Hepatocyte (in vitro differentiated cells): ENCODE measurements at regions not wholly inside any gene's neighbourhood (a gene's known extent, or its start where the extent isn't known, plus 50 kb on each side); places are given as distances from the start of the nearest gene placed in this dataset.

Experiments
- CTCF ChIP-seq: fragments of 200-600 bp; sonication (generic); IDR thresholded peaks from 2 replicates; pipeline ENCODE4 v1.5.1; 2016; ENCODE audit warnings: antibody characterized with exemption, mild to moderate bottlenecking; ENCODE audit not compliant: poor library complexity
- EZH2 ChIP-seq: fragments of 200-600 bp; sonication (generic); IDR thresholded peaks from 2 replicates; pipeline ENCODE4 v1.6.1; 2016; ENCODE audit warnings: antibody characterized with exemption, mild to moderate bottlenecking, borderline replicate concordance

GRCh38 chr18:78622907-78623541 is 356.6 kb upstream of the SALL3 start:
- TF ChIP-seq CTCF (no peak), EZH2 (no peak)
